ENCODE measurements at regions not wholly inside any gene's neighbourhood (a gene's known extent, or its start where the extent isn't known, plus 50 kb on each side); places are given as distances from the start of the nearest gene placed in this dataset.
"Not testable (repeated sequence)": the region's sequence is repeated elsewhere in the genome, so short reads cannot be mapped to it uniquely, and the experiment has no call there.

- DNase-seq; H3K9me3 Mint-ChIP-seq; H3K36me3 Mint-ChIP-seq (ENCODE audit: low read depth); H3K4me3 Mint-ChIP-seq; H3K4me1 Mint-ChIP-seq; H3K27ac Mint-ChIP-seq; intact Hi-C loops (cut with micrococcal nuclease); H3K27me3 Mint-ChIP-seq: not testable (repeated sequence)
These were observed 171.1 kb upstream of the CCNG1 start for GRCh38 chr5:163266249-163266648.

DNA sequence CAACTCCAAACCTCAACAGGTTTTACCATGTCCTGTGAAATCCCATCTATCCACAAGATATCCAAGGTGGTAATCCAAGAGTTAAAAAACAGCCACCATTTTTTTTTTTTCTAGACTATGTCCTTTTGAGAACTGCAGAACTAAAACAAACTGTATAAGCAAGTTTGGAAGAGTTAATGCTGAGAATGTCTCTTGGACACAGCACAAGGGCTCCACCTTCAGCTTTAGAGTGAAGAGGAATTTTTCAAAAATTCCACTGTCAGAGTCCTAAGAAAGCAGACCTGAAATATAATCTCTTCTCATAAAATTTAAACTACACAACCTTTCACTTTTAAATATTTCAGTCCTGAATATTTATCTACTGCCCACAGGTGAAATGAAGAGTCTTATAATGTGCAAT is 167.8 kb upstream of the CCNG1 start:
- no peak overlapping the region for H3K27ac Mint-ChIP-seq
- DNase-seq = no peak

GRCh38 chr5:163276466-163276865 is 160.9 kb upstream of the CCNG1 start:
- no peaks in the 10 kb centered on the region for H3K36me3 Mint-ChIP-seq (ENCODE audit: low read depth)
- no peak overlapping the region for H3K27ac Mint-ChIP-seq
- no peaks in the 10 kb centered on the region for H3K9me3 Mint-ChIP-seq
- no peaks in the 10 kb centered on the region for H3K4me1 Mint-ChIP-seq
- no peak overlapping the region for H3K4me3 Mint-ChIP-seq
- no peaks in the 10 kb centered on the region for H3K27me3 Mint-ChIP-seq
- intact Hi-C loops (cut with micrococcal nuclease) = no loop called here
- no peak for DNase-seq

More for the DNA sequence above, 167.8 kb upstream of the CCNG1 start:
- Mint-ChIP-seq H3K4me1 (no peaks in the 10 kb centered on the region), H3K4me3 (no peak overlapping the region), H3K9me3 (no peaks in the 10 kb centered on the region), H3K36me3 (ENCODE audit: low read depth) (no peaks in the 10 kb centered on the region), H3K27me3 (no peaks in the 10 kb centered on the region)
- intact Hi-C loops (cut with micrococcal nuclease) = no loop called here

- H3K27ac Mint-ChIP-seq; H3K27me3 Mint-ChIP-seq; intact Hi-C loops (cut with micrococcal nuclease); H3K36me3 Mint-ChIP-seq (ENCODE audit: low read depth); H3K4me3 Mint-ChIP-seq; H3K9me3 Mint-ChIP-seq; DNase-seq; H3K4me1 Mint-ChIP-seq: not testable (repeated sequence)
These were observed 156.5 kb upstream of the CCNG1 start for GRCh38 chr5:163280897-163281296.

GRCh38 chr5:163281512-163281911 is 155.9 kb upstream of the CCNG1 start:
- no peak overlapping the region for H3K27ac Mint-ChIP-seq
- DNase-seq = no peak
- intact Hi-C loops (cut with micrococcal nuclease) = no loop called here
- H3K4me1 Mint-ChIP-seq = no peaks in the 10 kb centered on the region
- no peak overlapping the region for H3K4me3 Mint-ChIP-seq
- no peaks in the 10 kb centered on the region for H3K36me3 Mint-ChIP-seq (ENCODE audit: low read depth)
- no peaks in the 10 kb centered on the region for H3K9me3 Mint-ChIP-seq
- no peaks in the 10 kb centered on the region for H3K27me3 Mint-ChIP-seq

DNA sequence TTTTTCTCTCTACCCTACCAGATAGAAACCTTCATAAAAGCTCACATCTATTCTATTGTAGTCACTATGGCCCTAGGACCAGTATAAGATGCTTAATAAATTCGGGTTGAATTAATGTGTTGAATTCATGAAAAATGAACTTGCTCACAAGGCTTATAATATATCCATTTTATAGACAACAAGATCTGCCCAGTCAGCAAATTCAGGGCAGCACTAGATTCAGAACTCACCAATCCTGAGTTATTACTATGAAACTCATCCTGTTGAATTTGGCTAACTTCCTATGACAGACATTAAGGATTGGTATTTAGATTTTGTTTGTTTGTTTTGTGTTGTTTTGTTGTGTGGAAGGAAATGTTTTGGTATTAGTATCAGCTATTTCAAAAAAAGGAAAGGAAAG is 143.6 kb upstream of the CCNG1 start:
- Mint-ChIP-seq H3K4me3 (no peak overlapping the region), H3K27me3 (no peaks in the 10 kb centered on the region), H3K9me3 (no peaks in the 10 kb centered on the region), H3K27ac (no peak overlapping the region), H3K36me3 (ENCODE audit: low read depth) (no peaks in the 10 kb centered on the region), H3K4me1 (no peaks in the 10 kb centered on the region)
- intact Hi-C loops (cut with micrococcal nuclease) = no loop called here
- no peak for DNase-seq

DNA sequence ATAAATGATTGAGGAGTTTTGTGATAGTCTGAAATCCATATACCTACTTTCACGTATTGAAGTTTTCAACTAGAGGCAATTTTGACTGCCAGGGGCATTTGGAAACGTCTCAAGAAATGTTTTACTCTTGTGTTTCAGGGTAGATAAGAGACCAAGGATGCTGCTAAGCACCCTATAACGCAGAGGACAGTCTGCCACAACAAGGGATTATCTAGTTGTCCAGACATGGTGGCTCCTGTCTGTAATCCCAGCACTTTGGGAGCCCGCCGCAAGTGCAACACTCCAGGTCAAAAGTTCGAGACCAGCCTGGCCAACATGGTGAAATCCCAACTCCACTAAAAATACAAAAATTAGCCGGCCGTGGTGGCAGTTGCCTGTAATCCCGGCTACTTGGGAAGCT is 133.7 kb upstream of the CCNG1 start:
- H3K27ac Mint-ChIP-seq = no peak overlapping the region
- no peaks in the 10 kb centered on the region for H3K4me1 Mint-ChIP-seq
- H3K4me3 Mint-ChIP-seq = no peak overlapping the region
- peaks cover 11% of the 10 kb centered on the region for H3K27me3 Mint-ChIP-seq
- H3K9me3 Mint-ChIP-seq = no peaks in the 10 kb centered on the region
- intact Hi-C loops (cut with micrococcal nuclease) = no loop called here
- H3K36me3 Mint-ChIP-seq (ENCODE audit: low read depth) = no peaks in the 10 kb centered on the region
- DNase-seq = no peak

DNA sequence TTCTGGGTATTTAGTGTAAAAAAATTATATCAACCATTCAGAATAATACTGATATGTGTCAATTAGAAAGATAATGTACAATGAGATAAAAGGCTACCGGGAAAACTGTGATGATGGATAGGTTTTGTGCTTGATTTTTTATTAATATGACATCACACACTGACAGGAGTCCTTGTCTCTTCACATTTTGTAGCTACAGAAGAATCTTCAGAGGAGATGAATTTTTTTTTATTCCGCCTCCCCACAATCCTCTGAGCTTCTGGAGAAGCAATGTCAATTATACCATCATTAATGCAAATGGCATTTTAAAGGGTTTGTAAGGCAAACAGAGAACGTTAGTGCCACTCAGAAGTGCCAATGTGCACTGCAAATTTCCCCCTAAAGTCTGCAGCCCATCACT is 131.7 kb upstream of the CCNG1 start:
- DNase-seq = no peak
- Mint-ChIP-seq H3K4me3 (no peak overlapping the region), H3K36me3 (ENCODE audit: low read depth) (no peaks in the 10 kb centered on the region), H3K27me3 (peaks cover 6% of the 10 kb centered on the region), H3K9me3 (no peaks in the 10 kb centered on the region), H3K4me1 (peaks cover 2% of the 10 kb centered on the region), H3K27ac (no peak overlapping the region)
- intact Hi-C loops (cut with micrococcal nuclease) = loop anchor here (1.0 to 5.0 kb wide), 2 partner anchors 42 to 102 kb away; no protein-coding TSS in a partner anchor

DNA sequence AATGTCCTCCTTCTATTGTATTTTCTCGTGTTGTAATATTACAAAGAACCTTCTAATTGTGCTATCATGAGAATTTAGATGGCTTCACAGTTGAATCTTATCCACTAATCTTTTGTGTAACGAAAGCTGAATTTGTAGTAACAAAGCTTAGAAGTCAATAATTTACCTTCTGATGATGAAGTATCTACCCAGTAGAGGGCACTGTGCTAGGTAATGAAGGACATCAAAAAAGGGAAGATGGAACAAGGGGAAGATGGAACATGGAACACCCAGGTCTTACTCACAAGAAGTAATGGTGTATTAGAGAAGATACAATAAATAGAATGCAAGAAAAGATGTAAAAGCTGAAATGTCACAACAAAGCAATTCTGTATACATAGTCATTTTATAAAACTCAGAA is 131.0 kb upstream of the CCNG1 start:
- intact Hi-C loops (cut with micrococcal nuclease) = loop anchor here (5.0 kb wide), 1 partner anchor 101 kb away; no protein-coding TSS in a partner anchor
- peaks cover 9% of the 10 kb centered on the region for H3K4me1 Mint-ChIP-seq

DNA sequence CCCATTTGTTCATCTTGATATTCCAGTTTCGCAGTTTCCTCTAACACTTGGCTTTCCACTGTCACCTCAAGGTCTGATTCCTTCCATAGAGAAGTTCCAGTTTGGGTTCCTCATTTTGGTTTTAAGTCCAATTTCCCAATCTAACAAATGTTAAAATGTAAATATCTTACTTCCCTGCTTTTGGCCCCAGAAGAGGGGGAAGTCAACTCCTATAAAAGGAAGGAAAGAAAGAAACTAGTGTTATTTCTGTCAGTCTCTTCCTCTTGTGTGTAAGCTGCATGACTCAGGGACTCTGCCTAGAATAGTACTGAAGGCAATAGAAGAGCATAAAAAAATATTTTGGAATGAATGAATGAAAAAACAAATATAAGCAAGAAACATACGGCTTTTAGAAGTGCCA is 127.5 kb upstream of the CCNG1 start:
- no peak overlapping the region for H3K4me3 Mint-ChIP-seq
- peaks cover 17% of the 10 kb centered on the region for H3K9me3 Mint-ChIP-seq
- no peak for DNase-seq
- H3K36me3 Mint-ChIP-seq (ENCODE audit: low read depth) = no peaks in the 10 kb centered on the region
- H3K27ac Mint-ChIP-seq = no peak overlapping the region
- intact Hi-C loops (cut with micrococcal nuclease) = loop anchor here (5.0 kb wide), 2 partner anchors 97 to 192 kb away; no protein-coding TSS in a partner anchor
- peaks cover 10% of the 10 kb centered on the region for H3K4me1 Mint-ChIP-seq
- peaks cover 1% of the 10 kb centered on the region for H3K27me3 Mint-ChIP-seq

More for the DNA sequence above, 131.0 kb upstream of the CCNG1 start:
- DNase-seq = no peak
- Mint-ChIP-seq H3K9me3 (no peaks in the 10 kb centered on the region), H3K36me3 (ENCODE audit: low read depth) (no peaks in the 10 kb centered on the region), H3K27ac (no peak overlapping the region), H3K4me3 (no peak overlapping the region), H3K27me3 (peaks cover 6% of the 10 kb centered on the region)

- intact Hi-C loops (cut with micrococcal nuclease) = loop anchor here (5.0 kb wide), 1 partner anchor 191 kb away; no protein-coding TSS in a partner anchor
- Mint-ChIP-seq H3K27ac (peak overlapping the region; percentile 40), H3K4me3 (peak overlapping the region; percentile 15), H3K27me3 (peaks cover 1% of the 10 kb centered on the region), H3K4me1 (peaks cover 10% of the 10 kb centered on the region), H3K36me3 (ENCODE audit: low read depth) (no peaks in the 10 kb centered on the region), H3K9me3 (peaks cover 17% of the 10 kb centered on the region)
- DNase-seq = no peak
These were observed 126.4 kb upstream of the CCNG1 start for GRCh38 chr5:163310997-163311396.

GRCh38 chr5:163312598-163312997 is 124.8 kb upstream of the CCNG1 start:
- Mint-ChIP-seq H3K4me3 (no peak overlapping the region), H3K36me3 (ENCODE audit: low read depth) (no peaks in the 10 kb centered on the region), H3K4me1 (peaks cover 10% of the 10 kb centered on the region), H3K27ac (no peak overlapping the region), H3K9me3 (peaks cover 17% of the 10 kb centered on the region), H3K27me3 (peaks cover 1% of the 10 kb centered on the region)
- intact Hi-C loops (cut with micrococcal nuclease) = loop anchor here (5.0 kb wide), 1 partner anchor 190 kb away; no protein-coding TSS in a partner anchor
- no peak for DNase-seq

- not testable (repeated sequence) for H3K27ac Mint-ChIP-seq; H3K4me3 Mint-ChIP-seq; H3K4me1 Mint-ChIP-seq; H3K36me3 Mint-ChIP-seq (ENCODE audit: low read depth); DNase-seq; H3K27me3 Mint-ChIP-seq
- intact Hi-C loops (cut with micrococcal nuclease) = loop anchor here (5.0 kb wide), 1 partner anchor 189 kb away; no protein-coding TSS in a partner anchor
- peaks cover 17% of the 10 kb centered on the region for H3K9me3 Mint-ChIP-seq
These were observed 124.3 kb upstream of the CCNG1 start for GRCh38 chr5:163313049-163313448.

DNA sequence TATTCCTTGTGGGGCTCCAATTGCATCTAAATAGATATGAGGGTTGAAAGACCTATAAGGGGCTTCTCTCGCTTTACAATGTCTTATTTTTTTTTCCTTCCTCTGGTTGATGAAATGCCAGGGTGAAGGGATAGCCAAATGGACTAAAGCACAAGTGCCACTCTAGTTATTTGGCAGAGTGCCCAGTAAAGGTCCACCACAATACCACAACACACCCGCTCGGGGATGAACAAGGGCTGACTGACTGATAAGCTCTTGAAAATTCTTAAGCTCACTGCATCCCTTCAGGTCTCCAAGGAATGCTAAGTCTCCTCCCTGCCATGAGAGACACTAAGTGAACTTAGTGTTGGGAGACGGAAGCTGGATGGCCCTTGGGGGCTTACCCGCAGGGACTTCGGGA is 121.0 kb upstream of the CCNG1 start:
- H3K9me3 Mint-ChIP-seq = peaks cover 17% of the 10 kb centered on the region
- H3K36me3 Mint-ChIP-seq (ENCODE audit: low read depth); H3K4me1 Mint-ChIP-seq; DNase-seq; H3K27ac Mint-ChIP-seq; H3K4me3 Mint-ChIP-seq; H3K27me3 Mint-ChIP-seq; intact Hi-C loops (cut with micrococcal nuclease): not testable (repeated sequence)

GRCh38 chr5:163318707-163319106 is 118.7 kb upstream of the CCNG1 start:
- H3K27me3 Mint-ChIP-seq = peaks cover 2% of the 10 kb centered on the region
- DNase-seq = no peak
- no peaks in the 10 kb centered on the region for H3K9me3 Mint-ChIP-seq
- intact Hi-C loops (cut with micrococcal nuclease) = no loop called here
- no peaks in the 10 kb centered on the region for H3K36me3 Mint-ChIP-seq (ENCODE audit: low read depth)
- no peaks in the 10 kb centered on the region for H3K4me1 Mint-ChIP-seq
- no peak overlapping the region for H3K27ac Mint-ChIP-seq
- H3K4me3 Mint-ChIP-seq = no peak overlapping the region
